HG02885 (cell line): ENCODE measurements at regions not wholly inside any gene's neighbourhood (a gene's known extent, or its start where the extent isn't known, plus 50 kb on each side); places are given as distances from the start of the nearest gene placed in this dataset.

Experiments
- ATAC-seq: cut with Tn5 transposase; IDR thresholded peaks from one replicate; pipeline ENCODE4 v1.9.1; 2021; ENCODE audit warnings: mild to moderate bottlenecking; ENCODE audit not compliant: unreplicated experiment, poor library complexity

DNA sequence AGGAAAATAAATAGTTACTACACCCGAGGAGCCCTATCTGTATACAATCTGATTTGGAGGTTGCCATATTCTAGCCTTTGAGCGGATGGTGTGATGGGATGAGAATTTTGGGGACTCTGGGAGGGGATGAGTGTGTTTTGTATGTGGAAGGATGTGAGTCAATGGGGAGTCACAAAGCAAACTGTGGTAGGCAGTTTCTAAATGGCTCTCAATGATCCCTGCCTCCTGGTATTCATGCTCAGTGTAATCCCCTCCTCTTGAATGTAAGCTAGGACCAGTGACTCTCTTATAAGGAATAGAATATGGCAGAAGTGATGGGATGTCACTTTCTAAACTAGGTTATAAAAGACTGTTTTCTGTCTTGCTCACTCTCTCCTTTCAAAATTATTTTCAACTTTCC, 205.7 kb upstream of the RIOK2 start:
- no peak for ATAC-seq

DNA sequence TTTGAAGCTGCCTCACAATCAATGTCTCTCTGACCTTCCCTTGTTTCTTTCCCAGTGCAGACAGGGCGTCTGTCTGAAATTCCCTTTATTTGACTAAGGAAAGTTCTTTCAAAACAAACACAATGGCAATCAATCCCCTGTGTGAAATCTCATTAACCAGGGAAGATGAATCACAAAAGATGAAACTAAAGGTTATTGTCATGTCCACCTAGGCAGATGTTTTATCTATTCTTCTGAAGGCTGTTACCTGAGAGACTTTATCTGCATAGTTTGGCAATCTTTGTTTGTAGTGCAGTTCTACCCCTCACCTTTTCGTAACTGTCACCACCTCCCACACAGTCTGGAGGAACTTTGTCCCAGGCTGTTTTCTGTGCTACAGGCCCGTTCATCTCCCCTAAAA, 217.5 kb upstream of the RIOK2 start:
- no peak for ATAC-seq

DNA sequence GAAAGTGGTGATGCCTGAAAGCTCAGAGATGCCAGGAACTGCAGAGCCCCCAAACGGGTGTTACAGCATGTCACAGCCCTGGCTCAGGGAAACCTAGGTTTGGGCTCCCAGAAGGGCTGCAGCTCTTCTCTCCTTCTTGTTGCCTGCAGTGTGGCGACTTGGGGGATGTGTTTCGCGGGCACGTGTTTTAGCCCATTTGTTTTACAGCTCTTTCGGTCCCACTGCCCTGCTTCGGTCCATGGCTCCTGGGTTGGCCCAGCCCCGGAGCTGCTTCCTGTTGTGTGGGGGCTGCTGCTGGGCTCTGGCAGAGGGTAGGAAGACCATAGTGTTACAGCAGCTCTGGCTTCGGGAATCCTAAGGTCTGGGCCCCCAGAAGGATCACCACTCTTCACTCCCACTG, 222.9 kb upstream of the RIOK2 start:
- no peak for ATAC-seq

DNA sequence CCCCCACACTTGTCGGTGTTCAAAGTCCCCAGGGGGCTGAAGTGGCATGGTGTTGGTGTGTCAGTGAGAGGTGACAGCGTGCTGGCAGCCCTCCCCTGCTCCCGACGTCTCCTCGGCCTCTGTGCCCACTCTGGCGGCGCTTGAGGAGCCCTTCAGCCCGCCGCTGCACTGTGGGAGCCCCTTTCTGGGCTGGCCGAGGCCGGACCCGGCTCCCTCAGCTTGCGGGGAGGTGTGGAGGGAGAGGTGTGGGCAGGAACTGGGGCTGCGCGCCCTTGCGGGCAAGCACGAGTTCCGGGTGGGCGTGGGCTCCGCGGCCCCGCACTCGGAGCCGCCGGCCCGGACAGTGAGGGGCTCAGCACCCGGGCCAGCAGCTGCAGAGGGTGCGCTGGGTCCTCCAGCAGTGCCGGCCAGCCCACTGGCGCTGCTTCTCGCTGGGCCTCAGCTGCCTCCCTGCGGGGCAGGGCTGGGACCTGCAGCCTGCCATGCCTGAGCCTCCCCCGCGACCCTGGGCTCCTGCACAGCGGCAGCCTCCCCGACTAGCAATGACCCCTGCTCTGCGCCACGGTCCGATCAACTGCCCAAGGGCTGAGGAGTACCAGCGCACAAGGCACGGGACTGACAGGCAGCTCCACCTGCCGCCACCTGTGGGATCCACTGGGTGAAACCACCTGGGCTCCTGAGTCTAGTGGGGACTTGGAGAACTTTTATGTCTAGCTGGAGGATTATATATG, 224.1 kb upstream of the RIOK2 start:
- no peak for ATAC-seq

DNA sequence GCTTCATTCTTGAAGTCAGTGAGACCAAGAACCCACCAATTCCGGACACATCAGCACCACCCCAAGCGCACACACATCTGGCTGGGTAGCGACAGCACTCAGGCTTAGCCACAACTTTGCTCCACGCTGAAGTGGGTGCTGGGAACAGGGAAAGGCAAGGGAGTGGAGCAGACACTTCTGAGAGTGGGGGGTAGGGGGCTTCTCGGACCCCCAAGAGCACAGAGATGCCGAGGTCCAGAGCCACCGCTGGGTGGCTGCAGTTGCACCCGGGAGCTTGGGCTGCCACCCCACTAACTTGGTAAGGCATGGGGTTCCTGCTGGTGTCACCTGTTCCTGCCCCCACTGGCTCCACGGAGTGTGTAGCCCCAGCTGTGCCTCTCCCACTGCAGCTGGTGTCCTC, 225.3 kb upstream of the RIOK2 start:
- ATAC-seq: no peak

DNA sequence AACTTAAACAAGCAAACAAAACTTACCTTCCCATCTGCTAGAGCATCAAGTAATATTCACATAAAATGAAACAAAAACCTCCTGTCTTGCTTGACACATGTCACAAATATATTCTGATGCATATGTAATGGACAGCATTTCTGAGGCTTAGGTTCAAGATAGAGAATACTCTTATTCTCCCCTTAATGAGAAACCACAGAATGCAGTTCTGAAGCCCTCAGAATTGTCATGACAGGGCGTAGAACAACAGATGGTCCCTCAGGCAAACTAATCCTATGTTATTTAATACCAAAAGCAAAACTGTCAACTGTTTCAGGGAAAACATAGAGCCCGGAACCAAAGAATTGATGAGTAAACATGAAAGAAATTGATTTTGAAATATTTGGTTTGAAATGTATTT, 229.9 kb upstream of the RIOK2 start:
- ATAC-seq: no peak

DNA sequence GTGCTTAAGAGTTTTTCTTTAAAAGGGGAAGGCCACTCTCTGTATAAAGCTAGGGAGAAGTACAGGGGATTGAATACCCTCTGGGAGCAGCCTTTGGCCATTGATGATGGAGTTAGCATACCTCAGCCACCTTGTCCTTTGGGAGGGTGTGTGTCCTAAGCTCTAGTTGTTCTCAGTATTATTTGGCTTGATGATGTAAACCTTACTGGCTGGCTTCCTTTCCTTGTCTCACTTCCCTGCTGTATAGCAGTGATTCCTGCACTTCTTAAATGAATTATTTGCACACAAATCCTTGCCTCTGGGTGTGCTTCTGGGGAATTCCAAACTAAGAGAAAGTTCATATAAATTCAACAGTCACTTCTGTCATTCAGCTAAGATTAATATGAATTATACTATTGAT, 234.9 kb upstream of the RIOK2 start:
- ATAC-seq: no peak

DNA sequence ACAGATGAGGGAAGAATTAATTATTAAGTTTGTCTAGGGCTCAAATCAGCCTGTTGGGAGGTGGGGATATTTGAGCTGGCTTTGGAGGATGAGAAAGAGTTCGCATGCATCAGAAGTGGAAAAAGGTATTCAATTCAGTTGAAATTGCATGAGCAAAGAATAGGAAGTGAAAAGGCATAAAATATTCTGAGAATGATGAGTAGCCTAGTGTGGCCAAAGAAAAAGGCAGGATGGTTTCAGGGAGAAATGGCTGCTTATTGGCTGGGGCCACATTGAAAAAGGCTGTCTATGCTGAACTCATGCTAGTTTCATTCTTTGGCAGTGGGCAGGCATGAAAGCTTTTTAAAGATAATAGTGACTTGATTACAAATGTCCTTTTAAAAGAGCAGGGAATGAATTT, 235.4 kb upstream of the RIOK2 start:
- peak; percentile 79 for ATAC-seq

DNA sequence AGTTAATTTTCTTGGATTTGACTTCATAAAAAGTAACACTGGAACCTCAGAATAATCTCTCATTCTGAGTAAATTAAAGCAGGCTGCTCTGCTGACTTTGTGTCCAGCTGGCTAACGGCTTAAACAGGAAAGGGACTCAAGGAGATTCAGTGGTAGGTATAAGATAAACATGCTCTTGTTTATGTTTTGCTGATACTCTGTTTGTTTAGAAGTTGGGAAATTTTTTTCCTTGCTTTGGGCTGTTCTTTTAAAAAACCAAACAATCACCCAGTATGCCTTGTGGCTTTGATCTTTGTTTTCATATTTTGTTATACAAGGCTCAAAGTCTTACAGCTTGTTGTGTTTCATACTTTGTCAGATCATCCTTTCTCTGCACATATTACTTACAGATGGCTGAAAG, 237.6 kb upstream of the RIOK2 start:
- no peak for ATAC-seq

DNA sequence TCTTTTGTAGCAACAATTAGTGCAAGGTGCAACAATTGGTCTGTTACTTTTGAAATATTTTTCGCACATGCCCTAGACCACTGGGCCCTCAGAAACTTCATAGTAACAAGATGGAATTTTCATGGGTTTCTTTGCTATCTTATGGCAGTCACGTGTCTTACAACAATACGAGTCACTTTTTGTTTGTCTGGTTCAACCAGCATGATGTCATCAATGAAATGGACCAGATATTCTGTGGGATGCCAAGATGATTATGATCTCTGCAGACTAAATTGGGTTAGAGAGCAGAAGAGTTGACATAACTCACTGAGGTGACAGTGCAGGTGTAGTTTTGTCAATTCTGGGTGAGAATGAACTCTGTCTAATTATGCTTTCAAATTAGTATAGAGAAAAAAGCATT, 239.6 kb upstream of the RIOK2 start:
- ATAC-seq: no peak

DNA sequence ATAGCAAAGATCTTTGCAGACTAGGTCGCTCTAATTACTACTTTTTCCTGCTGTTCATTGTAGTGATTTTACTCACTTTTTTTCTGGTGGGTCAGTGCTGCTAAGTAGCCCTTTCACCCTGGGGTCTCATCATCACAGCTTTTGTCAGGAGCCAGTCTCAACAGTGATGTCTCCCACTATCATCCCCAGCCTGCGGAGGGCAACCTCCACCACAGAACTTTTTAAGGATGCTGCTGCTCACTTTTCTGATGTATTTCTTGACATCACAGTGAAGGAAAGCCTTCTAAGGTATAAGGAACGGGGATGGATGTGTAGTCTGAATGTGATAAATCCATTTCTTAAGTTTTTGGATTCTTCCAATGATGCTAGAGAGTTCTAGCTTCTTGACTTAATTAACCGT, 242.5 kb upstream of the RIOK2 start:
- ATAC-seq: no peak

DNA sequence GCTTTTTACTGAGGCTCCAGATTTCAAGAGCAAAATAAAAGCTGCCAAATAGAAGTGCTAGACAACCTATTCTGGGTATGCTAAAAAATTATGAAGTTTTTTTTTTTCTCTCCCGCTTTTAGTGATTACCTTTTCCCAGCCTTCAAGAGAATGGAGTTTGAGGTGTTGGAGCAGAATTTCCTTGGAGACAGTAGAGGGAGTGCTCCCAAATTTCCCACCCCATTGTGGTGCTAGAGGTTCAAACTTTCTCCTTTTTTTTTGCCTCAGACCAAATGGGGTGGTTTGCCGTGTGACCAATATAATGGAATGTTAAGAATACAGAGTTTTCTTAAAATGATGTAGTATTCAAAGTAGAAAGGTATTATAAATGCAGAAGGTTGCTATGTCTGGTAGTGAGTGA, 244.2 kb upstream of the RIOK2 start:
- ATAC-seq: no peak

DNA sequence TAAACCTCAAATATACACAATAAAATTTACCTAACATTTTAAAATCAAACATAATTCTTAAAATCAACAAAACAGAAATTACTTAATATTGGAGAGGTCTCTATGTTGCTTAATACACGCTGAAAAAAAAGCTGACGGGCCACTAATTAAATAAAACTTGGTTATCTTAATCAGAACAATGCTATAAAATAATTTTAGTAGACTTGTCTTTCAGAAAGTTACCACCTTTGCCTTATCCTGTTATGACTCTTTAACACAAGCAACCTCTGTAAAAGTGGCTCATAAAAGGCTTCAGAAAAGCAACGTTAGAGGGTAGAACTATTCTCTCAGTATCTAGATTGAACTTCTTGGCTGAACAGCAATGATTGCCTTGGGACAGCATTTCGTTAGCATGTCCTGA, 251.0 kb upstream of the RIOK2 start:
- ATAC-seq: no peak

DNA sequence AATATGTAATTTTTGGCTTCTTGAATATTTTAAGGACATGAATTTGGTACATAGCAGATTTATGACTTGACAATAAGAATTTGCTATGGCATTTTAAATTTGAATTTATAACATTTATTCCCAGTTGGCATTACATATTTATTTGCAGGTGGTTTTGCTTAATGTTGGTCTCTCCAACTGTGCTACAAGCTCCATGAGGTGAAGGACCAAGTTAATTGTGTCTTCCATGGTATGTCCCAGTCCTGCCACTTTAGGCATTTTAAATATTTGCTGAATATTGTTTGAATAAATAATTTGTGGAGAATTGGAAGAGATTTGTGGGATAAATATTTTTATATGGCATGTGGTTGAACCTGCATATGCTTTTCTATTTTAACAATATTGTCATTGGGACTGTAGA, 253.4 kb upstream of the RIOK2 start:
- no peak for ATAC-seq

DNA sequence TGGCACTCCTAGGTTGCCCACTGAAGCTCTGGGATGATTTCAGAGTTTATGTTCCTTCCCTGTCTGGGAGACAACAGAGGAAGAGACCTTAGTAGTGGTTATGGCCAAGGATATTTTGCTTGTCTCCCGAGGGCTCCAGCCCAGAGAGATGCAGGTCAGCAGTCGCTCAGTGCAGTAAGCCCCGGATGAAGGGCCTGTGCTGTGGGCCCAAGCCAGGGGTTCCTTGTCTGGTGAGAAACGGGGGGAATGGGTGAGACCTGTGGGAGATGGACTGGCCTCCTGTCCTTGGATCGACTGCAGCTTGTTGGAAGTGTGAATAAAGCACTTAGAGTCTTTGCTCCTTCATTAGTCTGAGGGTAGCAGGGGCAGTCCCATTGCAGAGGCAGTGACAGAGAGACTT, 260.7 kb upstream of the RIOK2 start:
- no peak for ATAC-seq

DNA sequence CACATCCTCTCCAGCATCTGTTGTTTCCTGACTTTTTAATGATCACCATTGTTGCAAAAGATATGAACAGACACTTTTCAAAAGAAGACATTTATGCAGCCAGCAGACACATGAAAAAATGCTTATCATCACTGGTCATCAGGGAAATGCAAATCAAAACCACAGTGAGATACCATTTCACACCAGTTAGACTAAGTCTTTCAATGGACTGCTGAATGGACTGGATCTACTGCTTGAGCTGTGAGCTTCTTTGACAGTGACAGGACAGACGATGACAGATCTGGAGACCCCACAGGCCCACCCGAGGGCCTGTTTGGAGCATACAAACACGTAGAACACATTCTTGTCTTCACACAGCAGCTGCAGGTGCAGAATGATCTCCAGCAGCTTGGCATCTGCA, 266.1 kb upstream of the RIOK2 start:
- no peak for ATAC-seq

DNA sequence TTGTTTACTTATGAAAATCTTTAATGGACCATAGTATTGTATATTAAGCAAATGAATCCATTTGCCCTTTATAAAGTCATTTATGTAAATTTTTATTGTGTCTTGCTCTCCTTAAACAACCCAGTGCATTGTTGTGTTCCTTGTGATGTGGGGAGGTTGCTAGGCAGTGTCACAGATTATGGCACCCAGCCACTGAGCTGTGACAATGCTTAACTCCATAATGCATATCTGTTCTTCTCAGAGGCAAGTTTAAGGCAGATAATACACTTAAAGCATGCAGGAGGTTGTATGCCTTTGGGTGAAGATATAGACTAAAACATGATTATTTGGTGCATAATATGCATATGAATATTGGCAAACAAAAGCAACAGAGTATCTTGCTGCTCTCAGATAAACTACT, 269.6 kb upstream of the RIOK2 start:
- ATAC-seq: no peak

DNA sequence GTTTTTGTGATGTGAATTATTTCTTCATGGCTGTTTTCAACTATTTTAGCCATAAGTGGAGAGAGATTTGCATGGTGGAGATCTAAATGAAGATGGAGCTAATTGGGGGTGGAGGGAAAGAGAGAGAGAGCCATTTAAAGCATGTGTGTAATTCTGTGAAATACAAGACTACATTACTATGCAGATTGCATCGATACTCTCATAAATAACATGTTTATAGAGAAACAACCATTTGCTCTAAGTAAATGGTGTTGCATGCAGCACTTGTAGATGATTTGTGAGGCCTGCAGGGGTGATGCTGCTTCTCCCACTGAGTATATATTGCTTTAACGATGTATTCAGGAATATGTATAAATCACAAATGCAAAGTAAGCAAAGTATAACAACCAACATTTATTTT, 270.2 kb upstream of the RIOK2 start:
- no peak for ATAC-seq

DNA sequence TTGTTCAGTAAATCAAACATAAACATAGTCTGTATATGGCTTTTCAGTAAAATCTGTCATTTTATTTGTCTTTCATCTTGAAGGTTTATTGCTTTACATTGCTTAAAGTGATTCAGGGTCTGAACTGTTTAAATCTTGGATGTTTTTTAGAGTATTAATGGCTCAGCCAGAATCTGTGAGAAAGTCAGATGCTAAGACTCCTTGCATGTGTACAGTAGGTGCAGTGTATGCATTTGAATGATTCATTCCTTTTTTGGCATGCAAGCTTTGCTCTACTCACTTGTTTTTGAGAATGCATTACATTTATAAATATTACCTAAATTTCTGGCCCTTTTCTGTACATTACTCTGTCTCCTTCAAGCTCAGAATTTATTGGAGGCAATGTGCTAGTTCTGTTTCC, 271.0 kb upstream of the RIOK2 start:
- ATAC-seq: no peak

DNA sequence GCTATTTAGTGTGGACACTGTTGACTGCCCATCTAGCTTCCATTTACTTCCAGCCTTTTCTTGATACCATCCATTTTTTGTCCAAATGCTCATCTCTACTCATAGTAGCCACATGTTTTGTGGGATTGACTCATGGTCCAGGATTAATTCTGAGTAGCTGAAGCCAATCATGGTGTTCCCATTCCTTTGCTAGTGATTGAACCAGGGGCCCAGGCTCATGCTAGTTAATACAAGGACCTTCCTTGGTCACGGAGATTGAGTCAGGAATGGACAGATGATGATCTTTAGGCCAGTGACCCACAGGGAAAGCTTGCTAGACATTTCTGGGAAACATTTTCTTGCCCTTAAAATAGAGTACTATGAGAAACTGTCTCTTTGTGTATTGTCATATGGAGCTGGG, 272.9 kb upstream of the RIOK2 start:
- no peak for ATAC-seq

DNA sequence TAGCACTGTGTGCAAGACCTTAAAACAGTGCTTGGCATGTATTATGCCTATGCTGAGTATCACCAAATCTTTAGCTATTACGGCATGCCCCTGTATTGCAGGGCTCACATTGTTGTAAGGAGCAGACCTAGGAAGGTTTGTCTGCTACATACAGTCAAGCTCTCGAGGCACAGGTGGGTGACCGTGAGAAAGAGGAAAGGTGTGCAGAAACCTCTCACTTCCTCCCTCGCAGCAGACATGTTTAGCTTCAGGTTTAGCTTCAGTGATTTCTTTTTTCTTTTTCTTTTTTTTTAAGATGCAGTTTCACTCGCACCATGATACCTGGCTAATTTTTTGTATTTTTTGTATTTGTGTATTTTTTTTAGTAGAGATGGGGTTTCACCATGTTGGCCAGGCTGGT, 275.8 kb upstream of the RIOK2 start:
- peak; percentile 86 for ATAC-seq

DNA sequence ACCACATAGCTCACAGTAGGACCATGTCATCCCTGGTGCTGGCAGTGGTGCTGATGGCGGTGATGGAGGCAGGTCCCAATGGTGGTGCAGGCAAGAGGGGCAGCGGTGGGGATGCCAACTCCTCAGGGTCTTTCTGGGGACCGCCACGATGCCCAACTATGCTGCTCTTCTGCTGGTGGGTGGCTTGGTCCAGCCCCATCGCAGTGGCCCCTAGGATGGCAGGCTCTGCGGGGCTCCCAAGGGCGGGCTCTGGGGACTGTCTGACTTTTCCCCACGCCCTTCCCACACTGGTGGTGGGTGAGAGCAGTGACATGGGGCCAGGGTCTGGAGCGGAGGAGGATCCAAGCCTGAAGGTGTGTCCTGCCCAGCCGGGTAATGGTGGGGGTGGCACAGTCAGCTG, 288.9 kb upstream of the RIOK2 start:
- ATAC-seq: no peak

DNA sequence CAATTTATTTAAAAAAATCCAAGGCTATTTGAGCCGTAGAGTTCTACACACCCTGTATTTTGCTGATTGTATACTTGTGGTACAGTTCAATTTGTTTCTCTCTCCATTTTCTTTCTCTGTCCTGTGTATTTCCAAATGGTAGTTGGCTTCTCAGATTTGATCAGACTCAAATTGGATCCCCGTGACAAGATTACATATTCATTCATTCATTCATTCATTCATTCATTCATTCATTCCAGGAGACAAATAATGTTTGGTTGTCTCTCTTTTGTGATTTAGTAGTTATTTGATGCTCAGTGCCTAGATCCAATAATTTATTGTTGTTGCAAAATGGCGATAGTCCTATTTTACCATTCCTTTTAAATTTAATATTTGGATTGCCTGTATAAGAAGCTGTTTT, 292.8 kb upstream of the RIOK2 start:
- ATAC-seq: no peak
